B cell (primary cell): ENCODE measurements at regions not wholly inside any gene's neighbourhood (a gene's known extent, or its start where the extent isn't known, plus 50 kb on each side); places are given as distances from the start of the nearest gene placed in this dataset.

Source experiments
- ATAC-seq: fragments of 200-7000 bp; cut with Tn5 transposase; one replicate; pipeline ENCODE4 v1.10.0; 2021; ENCODE audit warnings: low read depth, mild to moderate bottlenecking, moderate number of reproducible peaks, moderate library complexity
- CTCF ChIA-PET: fragments of 350-600 bp; sonication (Branson Sonifier 250); formaldehyde crosslinking; loops from one replicate; lab custom pipeline; 2021; ENCODE audit warnings: antibody characterized with exemption, inconsistent platforms; lab: Charles Lee
- POLR2A ChIA-PET: fragments of 350-600 bp; sonication (Branson Sonifier 250); formaldehyde crosslinking; loops from one replicate; lab custom pipeline; 2021; ENCODE audit warnings: antibody characterized with exemption; lab: Charles Lee
- DNase-seq: peaks from one replicate; pipeline ENCODE4 v3.0.0; 2013
- H2AFZ ChIP-seq: 2 replicates; pipeline ENCODE4 v1.6.1; 2012; ENCODE audit warnings: mild to moderate bottlenecking, low read depth, low read length; ENCODE audit not compliant: insufficient read depth, poor library complexity, severe bottlenecking
- H3K27ac ChIP-seq, 2 donors: 1 replicate in 1 of 2; 2 replicates in 1 of 2; pipeline ENCODE4 v1.5.1; 2012 to 2013; ENCODE audit warnings: low read length in 2 of 2, mild to moderate bottlenecking in 2 of 2, moderate library complexity in 1 of 2
- H3K27me3 ChIP-seq, 4 experiments: fragments of 200-600 bp in 1 of 4; sonication (generic) in 1 of 4; replicated peaks in 1 of 4; 1 replicate in 2 of 4; 2 replicates in 2 of 4; pipeline versions ENCODE4 v1.6.1 to v1.7.0; 2013 to 2016; ENCODE audit warnings: low read length in 3 of 4, mild to moderate bottlenecking in 2 of 4, mixed read lengths in 1 of 4, moderate library complexity in 1 of 4; ENCODE audit not compliant: insufficient read depth in 4 of 4, control insufficient read depth in 3 of 4; ENCODE audit errors: control extremely low read depth in 1 of 4
- H3K36me3 ChIP-seq, 2 experiments: replicated peaks in 1 of 2; 1 replicate in 1 of 2; 2 replicates in 1 of 2; pipeline versions ENCODE4 v1.6.1 to v1.7.1; 2013; ENCODE audit warnings: low read length in 1 of 2; ENCODE audit not compliant: insufficient read depth in 2 of 2, control insufficient read depth in 1 of 2; ENCODE audit errors: control extremely low read depth in 1 of 2, extremely low read depth in 1 of 2
- H3K4me1 ChIP-seq, 2 donors: fragments of 200-600 bp in 1 of 2; sonication (generic) in 1 of 2; 1 replicate in 1 of 2; 2 replicates in 1 of 2; pipeline versions ENCODE4 v1.5.1 to v1.6.1; 2013 to 2017; ENCODE audit warnings: low read length in 2 of 2; ENCODE audit not compliant: control insufficient read depth in 2 of 2, insufficient read depth in 2 of 2
- H3K4me2 ChIP-seq: replicated peaks from 2 replicates; pipeline ENCODE3; 2012; ENCODE audit warnings: mild to moderate bottlenecking, low read depth, low read length; ENCODE audit not compliant: poor library complexity, severe bottlenecking
- H3K4me3 ChIP-seq, 5 experiments: fragments of 200-600 bp in 1 of 5; sonication (generic) in 1 of 5; 1 replicate in 3 of 5; 2 replicates in 2 of 5; pipeline versions ENCODE4 v1.5.1 to v1.7.0; 2011 to 2016; ENCODE audit warnings: low read length in 4 of 5, mild to moderate bottlenecking in 4 of 5, low read depth in 2 of 5, control low read depth in 1 of 5, moderate library complexity in 1 of 5; ENCODE audit not compliant: insufficient read depth in 1 of 5; ENCODE audit errors: control extremely low read depth in 1 of 5, extremely low read depth in 1 of 5
- H3K79me2 ChIP-seq: fragments of 200-600 bp; sonication (generic); one replicate; pipeline ENCODE4 v1.6.0; 2016; ENCODE audit warnings: low read length; ENCODE audit not compliant: control insufficient read depth, insufficient read depth
- H3K9ac ChIP-seq: fragments of 200-600 bp; sonication (generic); 2 replicates; pipeline ENCODE4 v1.6.1; 2017; ENCODE audit warnings: mild to moderate bottlenecking, low read length, moderate library complexity
- H3K9me3 ChIP-seq, 3 donors: one replicate each; pipeline versions ENCODE4 v1.6.1 to v1.7.1; 2013; ENCODE audit warnings: low read length in 2 of 3; ENCODE audit not compliant: control insufficient read depth in 2 of 3, insufficient read depth in 1 of 3; ENCODE audit errors: control extremely low read depth in 1 of 3
- H4K20me1 ChIP-seq: 2 replicates; pipeline ENCODE4 v1.6.0; 2012; ENCODE audit warnings: mild to moderate bottlenecking, low read length; ENCODE audit not compliant: insufficient read depth, control insufficient read depth, poor library complexity, severe bottlenecking
- H3K27ac Mint-ChIP-seq: one replicate; pipeline ENCODE4 v1.8.0; 2021; ENCODE audit warnings: mixed read lengths
- H3K27me3 Mint-ChIP-seq: one replicate; pipeline ENCODE4 v1.8.0; 2021; ENCODE audit warnings: mixed read lengths
- H3K4me1 Mint-ChIP-seq: one replicate; pipeline ENCODE4 v1.8.0; 2021; ENCODE audit warnings: mixed read lengths
- H3K4me3 Mint-ChIP-seq: one replicate; pipeline ENCODE4 v1.8.0; 2021; ENCODE audit warnings: mixed read lengths
- H3K9me3 Mint-ChIP-seq: one replicate; pipeline ENCODE4 v1.8.0; 2022; ENCODE audit warnings: mixed read lengths; ENCODE audit not compliant: insufficient read depth
- CTCF ChIP-seq: fragments of 200-600 bp; IDR thresholded peaks from one replicate; pipeline ENCODE4 v1.8.0; 2022; ENCODE audit warnings: antibody characterized with exemption, mild to moderate bottlenecking
- EZH2 ChIP-seq: IDR thresholded peaks from 2 replicates; pipeline ENCODE4 v1.6.1; 2012; ENCODE audit warnings: borderline replicate concordance, low read depth, mild to moderate bottlenecking, moderate library complexity, low read length; ENCODE audit not compliant: insufficient read depth, poor library complexity, severe bottlenecking
- WGBS: methylation state at CpG from one replicate; pipeline ENCODE4 v1.1.5; 2013; ENCODE audit warnings: missing lambda C conversion rate; ENCODE audit not compliant: insufficient coverage; 5-methylcytosine and 5-hydroxymethylcytosine counted together
- intact Hi-C: fragments of 100-400 bp; cut with micrococcal nuclease; formaldehyde crosslinking; loops from one replicate; pipeline ENCODE4 v1.10.0; 2022

- Mint-ChIP-seq H3K9me3 (no peaks in the 10 kb centered on the region), H3K27ac (no peak overlapping the region), H3K4me1 (peaks cover 3% of the 10 kb centered on the region), H3K4me3 (no peak overlapping the region), H3K27me3 (no peaks in the 10 kb centered on the region)
- H3K4me3 ChIP-seq = no peak overlapping the region
- POLR2A ChIA-PET = no interaction called here
- H3K79me2 ChIP-seq = no peaks in the 10 kb centered on the region
- no peaks in the 10 kb centered on the region for H3K27me3 ChIP-seq
- WGBS = 76% methylated on average over 9 of the region's 11 CpGs
- no peak overlapping the region for H3K4me2 ChIP-seq
- H3K36me3 ChIP-seq = no peaks in the 10 kb centered on the region
- intact Hi-C loops = no loop called here
- DNase-seq (no peak), ATAC-seq (no peak)
- H3K9me3 ChIP-seq = no peaks in the 10 kb centered on the region
- H3K9ac ChIP-seq = no peak overlapping the region
- H4K20me1 ChIP-seq = no peaks in the 10 kb centered on the region
- H2AFZ ChIP-seq = no peak overlapping the region
- CTCF ChIA-PET = no interaction called here
- H3K27ac ChIP-seq = no peak overlapping the region
- no peaks in the 10 kb centered on the region for H3K4me1 ChIP-seq
- TF ChIP-seq CTCF (no peak), EZH2 (no peak)
These were observed 592.1 kb downstream of the TLE1 start for GRCh38 chr9:81097131-81097847.

GRCh38 chr9:81096625-81097024 is 592.7 kb downstream of the TLE1 start:
- no peaks in the 10 kb centered on the region for H3K36me3 ChIP-seq
- Mint-ChIP-seq H3K4me3 (no peak overlapping the region), H3K27me3 (no peaks in the 10 kb centered on the region), H3K27ac (no peak overlapping the region), H3K4me1 (peaks cover 3% of the 10 kb centered on the region), H3K9me3 (no peaks in the 10 kb centered on the region)
- no peaks in the 10 kb centered on the region for H3K79me2 ChIP-seq
- TF ChIP-seq EZH2 = no peak
- TF ChIP-seq CTCF = no peak
- H3K9me3 ChIP-seq = no peaks in the 10 kb centered on the region
- no peak overlapping the region for H3K4me2 ChIP-seq
- no peak overlapping the region for H3K27ac ChIP-seq
- no peak overlapping the region for H3K9ac ChIP-seq
- no peaks in the 10 kb centered on the region for H3K27me3 ChIP-seq
- POLR2A ChIA-PET = no interaction called here
- no peaks in the 10 kb centered on the region for H3K4me1 ChIP-seq
- no peak overlapping the region for H2AFZ ChIP-seq
- ATAC-seq (no peak), DNase-seq (no peak)
- no peaks in the 10 kb centered on the region for H4K20me1 ChIP-seq
- no CpG with 5 or more reads among the region's 2 CpGs for WGBS
- CTCF ChIA-PET = no interaction called here
- intact Hi-C loops = no loop called here
- H3K4me3 ChIP-seq = no peak overlapping the region
